HG02623 (cell line): ENCODE measurements at regions not wholly inside any gene's neighbourhood (a gene's known extent, or its start where the extent isn't known, plus 50 kb on each side); places are given as distances from the start of the nearest gene placed in this dataset.

Experiments
- ATAC-seq: cut with Tn5 transposase; IDR thresholded peaks from one replicate; pipeline ENCODE4 v1.9.1; 2021; ENCODE audit warnings: moderate library complexity; ENCODE audit not compliant: unreplicated experiment

- ATAC-seq: peak; percentile 88
Observed at GRCh38 chr2:64767670-64768468, 114.2 kb upstream of the SERTAD2 start.

- ATAC-seq: no peak
Observed at GRCh38 chr2:64768491-64769005, 114.8 kb upstream of the SERTAD2 start.

- ATAC-seq: no peak
Observed at GRCh38 chr2:64769392-64770044, 115.8 kb upstream of the SERTAD2 start.

GRCh38 chr2:64770137-64770780 is 116.5 kb upstream of the SERTAD2 start:
- no peak for ATAC-seq

GRCh38 chr2:64770781-64771334 is 117.1 kb upstream of the SERTAD2 start:
- ATAC-seq: no peak

- ATAC-seq: no peak
Observed at GRCh38 chr2:64771737-64772136, 118.0 kb upstream of the SERTAD2 start.

- ATAC-seq: no peak
Observed at GRCh38 chr2:64773461-64774118, 119.9 kb upstream of the SERTAD2 start.

- no peak for ATAC-seq
Observed at GRCh38 chr2:64777841-64778240, 124.1 kb upstream of the SERTAD2 start.

- no peak for ATAC-seq
Observed at GRCh38 chr2:64779117-64779690, 125.5 kb upstream of the SERTAD2 start.

- ATAC-seq: no peak
Observed at GRCh38 chr2:64780041-64780440, 126.3 kb upstream of the SERTAD2 start.

- ATAC-seq: no peak
Observed at GRCh38 chr2:64781711-64782390, 128.1 kb upstream of the SERTAD2 start.

- ATAC-seq: no peak
Observed at GRCh38 chr2:64784168-64785061, 130.7 kb upstream of the SERTAD2 start.

GRCh38 chr2:64785245-64785644 is 131.5 kb upstream of the SERTAD2 start:
- no peak for ATAC-seq

GRCh38 chr2:64786343-64787018 is 132.8 kb upstream of the SERTAD2 start:
- ATAC-seq: no peak

- ATAC-seq: no peak
Observed at GRCh38 chr2:64787019-64787365, 133.3 kb upstream of the SERTAD2 start.

- no peak for ATAC-seq
Observed at GRCh38 chr2:64787698-64788097, 134.0 kb upstream of the SERTAD2 start.

GRCh38 chr2:64789466-64790320 is 136.0 kb upstream of the SERTAD2 start:
- ATAC-seq: no peak

GRCh38 chr2:64792300-64792699 is 138.6 kb upstream of the SERTAD2 start:
- ATAC-seq: no peak
